ENCODE measurements at regions not wholly inside any gene's neighbourhood (a gene's known extent, or its start where the extent isn't known, plus 50 kb on each side); places are given as distances from the start of the nearest gene placed in this dataset.

DNA sequence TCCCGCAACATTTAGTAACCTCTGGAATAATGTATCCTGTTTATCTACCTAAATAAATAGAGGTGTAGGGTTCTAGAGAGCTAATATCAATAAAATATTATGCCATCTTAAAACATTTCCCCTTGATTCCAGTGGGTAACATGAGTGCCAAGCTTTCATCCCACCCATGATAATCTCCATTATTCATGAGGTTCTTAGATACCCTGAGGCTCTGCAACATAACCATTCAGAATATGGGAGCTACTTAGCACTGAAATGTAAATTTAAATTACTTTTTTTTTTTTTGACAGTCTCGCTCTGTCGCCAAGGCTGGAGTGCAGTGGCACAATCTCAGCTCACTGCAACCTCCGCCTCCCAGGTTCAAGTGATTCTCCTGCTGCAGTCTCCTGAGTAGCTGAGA, 832.7 kb downstream of the BRINP3 start:
- Histone ChIP-seq H3K4me1 (no peaks in the 10 kb centered on the region), H3K27ac (no peak overlapping the region), H3K27me3 (no peaks in the 10 kb centered on the region), H3K9me3 (no peaks in the 10 kb centered on the region), H3K4me3 (replicated peaks in 1 of 3) (no peak overlapping the region), H3K36me3 (no peaks in the 10 kb centered on the region)
- WGBS, 2 donors: 90 to 95% methylated on average over 4 of the region's 4 CpGs
- intact Hi-C loops (cut with DNase I): no loop called here
- TF ChIP-seq, protein P1, sequence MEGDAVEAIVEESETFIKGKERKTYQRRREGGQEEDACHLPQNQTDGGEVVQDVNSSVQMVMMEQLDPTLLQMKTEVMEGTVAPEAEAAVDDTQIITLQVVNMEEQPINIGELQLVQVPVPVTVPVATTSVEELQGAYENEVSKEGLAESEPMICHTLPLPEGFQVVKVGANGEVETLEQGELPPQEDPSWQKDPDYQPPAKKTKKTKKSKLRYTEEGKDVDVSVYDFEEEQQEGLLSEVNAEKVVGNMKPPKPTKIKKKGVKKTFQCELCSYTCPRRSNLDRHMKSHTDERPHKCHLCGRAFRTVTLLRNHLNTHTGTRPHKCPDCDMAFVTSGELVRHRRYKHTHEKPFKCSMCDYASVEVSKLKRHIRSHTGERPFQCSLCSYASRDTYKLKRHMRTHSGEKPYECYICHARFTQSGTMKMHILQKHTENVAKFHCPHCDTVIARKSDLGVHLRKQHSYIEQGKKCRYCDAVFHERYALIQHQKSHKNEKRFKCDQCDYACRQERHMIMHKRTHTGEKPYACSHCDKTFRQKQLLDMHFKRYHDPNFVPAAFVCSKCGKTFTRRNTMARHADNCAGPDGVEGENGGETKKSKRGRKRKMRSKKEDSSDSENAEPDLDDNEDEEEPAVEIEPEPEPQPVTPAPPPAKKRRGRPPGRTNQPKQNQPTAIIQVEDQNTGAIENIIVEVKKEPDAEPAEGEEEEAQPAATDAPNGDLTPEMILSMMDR (IDR thresholded peaks at IDR 0.05): no peak
- TF ChIP-seq POLR2A (IDR thresholded peaks at IDR 0.05): no peak
- no peak for DNase-seq

DNA sequence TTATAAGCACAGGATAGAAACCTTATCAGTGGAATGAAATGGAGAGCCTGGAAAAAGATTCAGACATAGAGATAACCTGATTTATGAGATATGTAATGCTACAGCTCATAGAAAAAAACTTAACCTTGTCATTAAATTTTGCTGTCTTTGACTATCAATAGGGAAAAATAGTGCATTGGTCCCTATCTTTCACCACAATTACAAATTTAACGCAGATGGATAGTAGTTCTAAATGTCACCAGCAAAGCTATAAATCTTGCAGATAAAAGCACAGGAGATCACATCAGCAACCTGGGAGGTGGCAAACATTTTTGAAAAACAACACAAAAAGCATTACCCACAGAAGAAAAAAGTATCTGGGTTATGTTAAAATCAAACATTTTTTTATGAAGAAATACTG, 831.6 kb downstream of the BRINP3 start:
- H3K4me3 ChIP-seq (replicated peaks in 1 of 3): no peak overlapping the region
- no peaks in the 10 kb centered on the region for H3K36me3 ChIP-seq
- no peaks in the 10 kb centered on the region for H3K4me1 ChIP-seq
- intact Hi-C loops (cut with DNase I): no loop called here
- no peak overlapping the region for H3K27ac ChIP-seq
- no peak for TF ChIP-seq POLR2A (IDR thresholded peaks at IDR 0.05)
- TF ChIP-seq, protein P1 (IDR thresholded peaks at IDR 0.05): no peak
- no peak for DNase-seq
- H3K9me3 ChIP-seq: no peaks in the 10 kb centered on the region
- H3K27me3 ChIP-seq: no peaks in the 10 kb centered on the region
- WGBS, 2 donors: 89 to 94% methylated on average over 1 of the region's 1 CpG

DNA sequence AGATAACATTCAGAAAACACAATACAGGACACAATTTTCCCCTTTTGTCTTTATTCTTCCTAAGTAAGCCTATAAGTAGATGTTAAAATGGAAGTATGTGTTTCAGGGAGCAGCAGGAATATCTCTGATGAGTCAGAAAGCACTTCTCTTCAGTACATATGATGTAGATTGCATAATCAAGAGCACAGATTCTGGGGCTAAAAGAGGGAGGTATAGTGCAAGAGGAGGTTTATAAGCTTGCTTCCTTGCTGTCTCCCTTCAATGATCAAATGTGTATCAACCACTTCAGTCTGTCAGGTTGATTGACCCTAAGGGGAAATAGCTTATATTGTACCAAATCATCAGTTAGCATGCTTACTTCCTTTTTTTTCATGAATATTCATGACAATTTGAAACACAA, 822.8 kb downstream of the BRINP3 start:
- H3K27ac ChIP-seq: no peak overlapping the region
- intact Hi-C loops (cut with DNase I): no loop called here
- no peak overlapping the region for H3K4me3 ChIP-seq (replicated peaks in 1 of 3)
- H3K9me3 ChIP-seq: no peaks in the 10 kb centered on the region
- TF ChIP-seq, protein P1 (IDR thresholded peaks at IDR 0.05): no peak
- no peak for TF ChIP-seq POLR2A (IDR thresholded peaks at IDR 0.05)
- no peak for DNase-seq
- no peaks in the 10 kb centered on the region for H3K4me1 ChIP-seq
- no peaks in the 10 kb centered on the region for H3K27me3 ChIP-seq
- H3K36me3 ChIP-seq: no peaks in the 10 kb centered on the region

DNA sequence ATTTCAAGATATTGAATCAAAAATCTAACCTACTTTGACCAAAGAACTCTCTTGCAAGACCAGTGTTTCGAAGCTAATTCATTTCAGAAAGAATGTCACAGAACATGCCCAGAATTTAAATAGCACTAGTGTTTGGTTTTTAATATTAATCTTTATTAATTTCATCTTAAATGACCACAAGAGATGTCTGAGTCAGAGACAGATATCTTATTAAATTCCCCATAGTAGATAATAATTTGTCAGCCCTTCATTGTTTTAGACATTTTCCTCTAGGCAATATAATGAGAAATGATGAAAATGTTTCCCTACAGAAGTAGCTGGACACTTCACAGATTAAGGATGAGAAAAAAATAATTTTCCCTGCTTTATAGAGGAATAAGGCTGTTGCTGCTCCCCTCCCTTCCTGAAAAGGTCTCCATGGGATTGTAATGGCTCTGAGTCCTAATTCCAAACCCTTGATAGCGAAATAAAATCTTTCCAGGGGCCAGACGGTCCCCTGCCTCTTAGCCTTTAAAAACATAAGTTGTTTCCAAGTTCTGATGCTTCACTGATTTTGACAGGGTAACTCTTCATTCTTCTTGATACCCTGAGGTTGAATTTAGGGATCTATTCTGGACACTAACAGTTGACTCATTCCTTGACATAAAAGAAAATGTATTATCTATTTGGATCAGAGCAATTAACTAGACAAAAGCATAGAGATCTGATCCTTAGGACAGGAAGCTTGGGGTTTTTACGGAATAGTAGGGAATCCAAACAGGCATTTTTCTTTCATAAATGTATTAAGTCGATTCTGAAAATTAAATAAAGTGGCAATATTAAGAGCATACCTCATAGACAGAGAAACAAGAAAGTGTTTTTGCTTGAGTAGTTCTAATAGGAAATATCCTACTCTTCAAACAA, 820.8 kb downstream of the BRINP3 start:
- intact Hi-C loops (cut with DNase I): no loop called here
- Histone ChIP-seq H3K27ac (no peak overlapping the region), H3K4me1 (no peaks in the 10 kb centered on the region), H3K9me3 (no peaks in the 10 kb centered on the region), H3K36me3 (no peaks in the 10 kb centered on the region), H3K4me3 (replicated peaks in 1 of 3) (no peak overlapping the region), H3K27me3 (no peaks in the 10 kb centered on the region)
- 55 to 58% methylated on average over 5 of the region's 5 CpGs for WGBS, 2 donors
- DNase-seq: no peak
- TF ChIP-seq POLR2A (IDR thresholded peaks at IDR 0.05): no peak
- TF ChIP-seq, protein P1 (IDR thresholded peaks at IDR 0.05): no peak

DNA sequence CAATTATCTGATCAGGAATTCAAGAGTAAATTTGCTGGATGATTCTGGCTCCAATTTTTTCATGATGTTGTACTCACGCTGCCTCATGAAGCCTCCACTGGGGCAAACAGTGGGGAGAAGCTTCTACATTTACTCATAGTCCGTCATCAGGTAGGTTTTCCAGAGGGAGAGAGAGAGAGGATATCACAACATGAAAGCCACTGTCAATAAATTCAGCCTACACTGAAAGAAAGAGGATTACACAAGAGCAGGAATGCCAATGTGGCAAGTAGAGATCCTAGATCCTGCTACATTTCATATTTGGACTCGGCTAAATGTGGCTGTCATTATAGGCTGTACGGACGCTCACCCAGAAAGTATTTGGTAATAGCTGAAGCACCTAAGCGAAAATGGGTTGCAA, 819.9 kb downstream of the BRINP3 start:
- Histone ChIP-seq H3K27ac (no peak overlapping the region), H3K27me3 (no peaks in the 10 kb centered on the region), H3K4me1 (no peaks in the 10 kb centered on the region), H3K9me3 (no peaks in the 10 kb centered on the region), H3K4me3 (replicated peaks in 1 of 3) (no peak overlapping the region), H3K36me3 (no peaks in the 10 kb centered on the region)
- intact Hi-C loops (cut with DNase I): no loop called here
- 85 to 88% methylated on average over 6 of the region's 6 CpGs for WGBS, 2 donors
- DNase-seq: no peak
- no peak for TF ChIP-seq POLR2A (IDR thresholded peaks at IDR 0.05)
- TF ChIP-seq, protein P1 (IDR thresholded peaks at IDR 0.05): no peak
